Right lobe of liver (tissue), 6 donors: ENCODE measurements at regions not wholly inside any gene's neighbourhood (a gene's known extent, or its start where the extent isn't known, plus 50 kb on each side); places are given as distances from the start of the nearest gene placed in this dataset.
"Not testable (repeated sequence)": the region's sequence is repeated elsewhere in the genome, so short reads cannot be mapped to it uniquely, and the experiment has no call there.

Experiments used
- ATAC-seq, 4 donors: fragments of 200-7000 bp; cut with Tn5 transposase; one replicate each; pipeline ENCODE4 v1.9.1; 2020; ENCODE audit warnings: mild to moderate bottlenecking in 4 of 4, moderate library complexity in 4 of 4
- DNase-seq, 3 donors: peaks; one replicate each; pipeline ENCODE4 v3.0.0-alpha.2; 2020
- H3K27ac ChIP-seq, 3 donors: fragments of 200-600 bp; one replicate each; pipeline ENCODE4 v1.8.0; 2022
- H3K27me3 ChIP-seq, 2 donors: fragments of 200-600 bp; one replicate each; pipeline ENCODE4 v1.8.0; 2022
- H3K36me3 ChIP-seq, 4 donors: fragments of 200-600 bp; sonication (generic) in 1 of 4; one replicate each; pipeline versions ENCODE4 v1.5.1 to v1.8.0; 2017 to 2022; ENCODE audit warnings: control low read depth in 1 of 4
- H3K4me1 ChIP-seq, 4 donors: fragments of 200-600 bp; sonication (generic) in 1 of 4; one replicate each; pipeline versions ENCODE4 v1.5.1 to v1.8.0; 2017 to 2022; ENCODE audit warnings: control low read depth in 1 of 4
- H3K4me3 ChIP-seq, 3 donors: fragments of 200-600 bp; one replicate each; pipeline ENCODE4 v1.8.0; 2022
- H3K9me3 ChIP-seq, 4 donors: fragments of 200-600 bp; sonication (generic) in 1 of 4; one replicate each; pipeline versions ENCODE4 v1.5.1 to v1.8.0; 2017 to 2022; ENCODE audit warnings: control low read depth in 1 of 4
- POLR2A ChIP-seq: fragments of 450-650 bp; IDR thresholded peaks from one replicate; pipeline ENCODE4 v1.6.1; 2017; ENCODE audit warnings: antibody characterized with exemption, mild to moderate bottlenecking
- WGBS: methylation state at CpG from one replicate; pipeline ENCODE4 v1.1.6; 2018; ENCODE audit warnings: low coverage, low lambda C conversion rate; ENCODE audit not compliant: insufficient coverage; ENCODE audit errors: missing lambda C conversion rate; 5-methylcytosine and 5-hydroxymethylcytosine counted together
- intact Hi-C, 2 donors: fragments of 100-400 bp; cut with DNase I; formaldehyde crosslinking; loops; one replicate each; pipeline versions ENCODE4 v1.11.2 to v1.14.1; 2022
- TF ChIP-seq, protein P1 (sequence below), 4 donors: fragments of 200-600 bp in 3 of 4; fragments of 450-650 bp in 1 of 4; IDR thresholded peaks; one replicate each; pipeline versions ENCODE4 v1.5.1 to v1.8.0; 2016 to 2022; ENCODE audit warnings: antibody characterized with exemption in 4 of 4, mild to moderate bottlenecking in 2 of 4
- donor health status: DM: no; HTN: yes; CAD: no.
- donor health status: DM: no; HTN: no; CAD: no.
- donor health status: DM: no; HTN: no; CAD: no.
- donor health status: DM: no; HTN: yes; CAD: no.
- donor health status: DM: no; HTN: yes; CAD: no.

DNA sequence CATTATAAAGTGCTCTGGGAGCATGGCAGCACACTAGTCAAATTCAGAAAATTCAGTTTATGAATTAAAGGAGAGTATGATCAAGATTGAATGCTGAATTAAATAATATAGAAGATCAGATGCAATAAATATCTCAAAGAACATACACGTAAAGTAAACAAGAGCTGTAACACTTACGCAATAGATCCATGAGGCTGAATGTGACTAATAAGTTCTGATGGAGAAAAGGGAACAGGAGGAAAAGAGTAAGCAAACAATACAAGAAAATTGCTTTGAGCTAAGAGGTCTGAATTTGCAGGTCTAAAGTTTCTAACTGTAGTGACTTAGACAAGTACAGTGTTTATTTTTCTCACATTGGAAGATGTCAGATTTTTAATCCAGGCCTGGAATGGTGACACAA, 646.7 kb upstream of the ZNF804A start:
- Histone ChIP-seq H3K27me3 (no peaks in the 10 kb centered on the region), H3K4me1 (no peaks in the 10 kb centered on the region), H3K4me3 (no peak overlapping the region), H3K27ac (no peak overlapping the region), H3K9me3 (no peaks in the 10 kb centered on the region), H3K36me3 (no peaks in the 10 kb centered on the region)
- 60% methylated on average over 2 of the region's 2 CpGs for WGBS
- intact Hi-C loops, result no loop called here
- no peak for DNase-seq
- no peak for ATAC-seq
- TF ChIP-seq POLR2A, result no peak
- TF ChIP-seq, protein P1, sequence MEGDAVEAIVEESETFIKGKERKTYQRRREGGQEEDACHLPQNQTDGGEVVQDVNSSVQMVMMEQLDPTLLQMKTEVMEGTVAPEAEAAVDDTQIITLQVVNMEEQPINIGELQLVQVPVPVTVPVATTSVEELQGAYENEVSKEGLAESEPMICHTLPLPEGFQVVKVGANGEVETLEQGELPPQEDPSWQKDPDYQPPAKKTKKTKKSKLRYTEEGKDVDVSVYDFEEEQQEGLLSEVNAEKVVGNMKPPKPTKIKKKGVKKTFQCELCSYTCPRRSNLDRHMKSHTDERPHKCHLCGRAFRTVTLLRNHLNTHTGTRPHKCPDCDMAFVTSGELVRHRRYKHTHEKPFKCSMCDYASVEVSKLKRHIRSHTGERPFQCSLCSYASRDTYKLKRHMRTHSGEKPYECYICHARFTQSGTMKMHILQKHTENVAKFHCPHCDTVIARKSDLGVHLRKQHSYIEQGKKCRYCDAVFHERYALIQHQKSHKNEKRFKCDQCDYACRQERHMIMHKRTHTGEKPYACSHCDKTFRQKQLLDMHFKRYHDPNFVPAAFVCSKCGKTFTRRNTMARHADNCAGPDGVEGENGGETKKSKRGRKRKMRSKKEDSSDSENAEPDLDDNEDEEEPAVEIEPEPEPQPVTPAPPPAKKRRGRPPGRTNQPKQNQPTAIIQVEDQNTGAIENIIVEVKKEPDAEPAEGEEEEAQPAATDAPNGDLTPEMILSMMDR (IDR thresholded peaks at IDR 0.05), result no peak

DNA sequence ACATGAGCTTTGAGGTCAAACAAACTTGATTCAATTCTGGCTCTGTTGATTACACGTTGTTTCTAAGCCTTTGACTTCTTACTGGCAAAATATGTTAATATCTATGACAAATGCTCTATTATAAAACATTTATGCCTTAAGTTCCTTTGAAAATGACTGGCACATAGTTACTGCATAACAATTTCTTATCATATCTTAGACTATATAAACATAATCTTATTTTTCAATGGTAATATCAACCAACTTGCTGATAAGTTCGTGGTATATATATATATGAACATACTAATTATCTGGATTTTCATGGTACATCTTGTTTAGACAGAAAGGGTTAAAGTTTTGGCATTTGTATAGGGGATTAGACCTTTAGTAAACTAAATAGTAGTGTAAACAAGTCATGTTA, 645.6 kb upstream of the ZNF804A start:
- Histone ChIP-seq H3K9me3 (no peaks in the 10 kb centered on the region), H3K4me1 (no peaks in the 10 kb centered on the region), H3K27me3 (no peaks in the 10 kb centered on the region), H3K36me3 (no peaks in the 10 kb centered on the region), H3K4me3 (no peak overlapping the region), H3K27ac (no peak overlapping the region)
- intact Hi-C loops, result no loop called here
- DNase-seq, result no peak
- whole genome bisulfite sequencing, result 53% methylated on average over 2 of the region's 2 CpGs
- ATAC-seq, result no peak
- TF ChIP-seq, protein P1 (IDR thresholded peaks at IDR 0.05), result no peak
- no peak for TF ChIP-seq POLR2A

GRCh38 chr2:183963609-183964008, 634.7 kb upstream of the ZNF804A start:
- H3K4me3 ChIP-seq, result no peak overlapping the region
- no peaks in the 10 kb centered on the region for H3K4me1 ChIP-seq
- TF ChIP-seq, protein P1 (IDR thresholded peaks at IDR 0.05), result no peak
- no peak for TF ChIP-seq POLR2A
- no peak overlapping the region for H3K27ac ChIP-seq
- ATAC-seq, result no peak
- H3K27me3 ChIP-seq, result peaks cover 0 to 5% of the 10 kb centered on the region in 2 donors
- intact Hi-C loops, result no loop called here
- no peak for DNase-seq
- WGBS, result 5% methylated on average over 1 of the region's 1 CpG
- no peaks in the 10 kb centered on the region for H3K36me3 ChIP-seq
- no peaks in the 10 kb centered on the region for H3K9me3 ChIP-seq

- no peaks in the 10 kb centered on the region for H3K4me1 ChIP-seq
- H3K36me3 ChIP-seq, result no peaks in the 10 kb centered on the region
- intact Hi-C loops, result no loop called here
- ATAC-seq, result no peak
- H3K4me3 ChIP-seq, result no peak overlapping the region
- WGBS, result 59% methylated on average over 1 of the region's 1 CpG
- H3K9me3 ChIP-seq, result no peaks in the 10 kb centered on the region
- no peak for TF ChIP-seq POLR2A
- TF ChIP-seq, protein P1 (IDR thresholded peaks at IDR 0.05), result no peak
- H3K27me3 ChIP-seq, result peaks cover 0 to 5% of the 10 kb centered on the region in 2 donors
- no peak overlapping the region for H3K27ac ChIP-seq
- DNase-seq, result no peak
Observed at GRCh38 chr2:183964565-183964964, 633.8 kb upstream of the ZNF804A start.

- Histone ChIP-seq H3K9me3 (no peaks in the 10 kb centered on the region), H3K4me3 (no peak overlapping the region), H3K27ac (no peak overlapping the region), H3K4me1 (no peaks in the 10 kb centered on the region), H3K36me3 (no peaks in the 10 kb centered on the region), H3K27me3 (peaks cover 0 to 5% of the 10 kb centered on the region in 2 donors)
- WGBS, result 71% methylated on average over 6 of the region's 6 CpGs
- intact Hi-C loops, result no loop called here
- no peak for ATAC-seq
- no peak for DNase-seq
- TF ChIP-seq, protein P1 (IDR thresholded peaks at IDR 0.05), result no peak
- TF ChIP-seq POLR2A, result no peak
Observed at GRCh38 chr2:183967756-183968155, 630.6 kb upstream of the ZNF804A start.

- H3K4me3 ChIP-seq, H3K4me1 ChIP-seq, H3K9me3 ChIP-seq, H3K27me3 ChIP-seq, intact Hi-C loops, DNase-seq, ATAC-seq, H3K36me3 ChIP-seq, H3K27ac ChIP-seq: not testable (repeated sequence)
- 73% methylated on average over 7 of the region's 8 CpGs for WGBS
Observed at GRCh38 chr2:183975676-183976075, 622.7 kb upstream of the ZNF804A start.
